ENCODE measurements at regions not wholly inside any gene's neighbourhood (a gene's known extent, or its start where the extent isn't known, plus 50 kb on each side); places are given as distances from the start of the nearest gene placed in this dataset.

- Histone ChIP-seq H3K27me3 (no peaks in the 10 kb centered on the region), H3K27ac (no peak overlapping the region), H3K4me3 (no peak overlapping the region), H3K9me3 (peaks cover 0 to 11% (median 0%) of the 10 kb centered on the region in 11 donors), H3K36me3 (no peaks in the 10 kb centered on the region), H3K4me1 (no peaks in the 10 kb centered on the region)
- ATAC-seq (no peak), DNase-seq (no peak)
- no peak for TF ChIP-seq CTCF (IDR thresholded peaks at IDR 0.05)
- 87 to 92% methylated on average over 3 of the region's 3 CpGs for WGBS, 2 donors
- intact Hi-C loops (cut with DNase I) = no loop called here
Observed at GRCh38 chr10:4588824-4589223, 237.2 kb upstream of the AKR1E2 start.

GRCh38 chr10:4587466-4587865, 238.5 kb upstream of the AKR1E2 start:
- H3K27me3 ChIP-seq = no peaks in the 10 kb centered on the region

DNA sequence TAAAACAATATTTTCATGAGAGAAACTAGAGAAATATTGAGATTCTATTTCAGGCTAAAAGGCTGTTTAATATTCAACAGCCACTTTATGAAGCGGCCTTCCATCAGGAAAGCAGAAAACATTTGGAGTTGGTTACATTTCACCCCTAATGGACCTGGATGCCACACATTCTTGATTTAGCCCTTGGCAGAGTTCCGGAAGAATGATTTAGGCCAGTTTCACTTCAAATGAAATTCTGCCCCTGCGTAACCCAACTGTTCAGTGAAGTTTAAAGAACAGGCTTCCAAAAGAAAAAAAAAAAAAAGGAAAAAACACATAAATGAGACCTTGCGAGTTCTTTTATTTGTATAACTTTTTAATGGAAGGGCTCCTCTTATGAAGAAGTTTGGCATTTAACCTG, 239.2 kb upstream of the AKR1E2 start:
- TF ChIP-seq CTCF (IDR thresholded peaks at IDR 0.05) = no peak
- no peak for DNase-seq
- H3K27me3 ChIP-seq = no peaks in the 10 kb centered on the region
- 87 to 90% methylated on average over 4 of the region's 4 CpGs for WGBS, 2 donors
- H3K36me3 ChIP-seq = no peaks in the 10 kb centered on the region
- intact Hi-C loops (cut with DNase I) = no loop called here
- peaks cover 0 to 10% (median 0%) of the 10 kb centered on the region in 11 donors for H3K9me3 ChIP-seq
- ATAC-seq = no peak
- H3K4me1 ChIP-seq = no peaks in the 10 kb centered on the region
- H3K4me3 ChIP-seq = no peak overlapping the region
- H3K27ac ChIP-seq = no peak overlapping the region

More at GRCh38 chr10:4587466-4587865, 238.5 kb upstream of the AKR1E2 start:
- DNase-seq (no peak), ATAC-seq (no peak)
- Histone ChIP-seq H3K9me3 (peaks cover 0 to 11% (median 0%) of the 10 kb centered on the region in 11 donors), H3K27ac (no peak overlapping the region), H3K4me3 (no peak overlapping the region), H3K36me3 (no peaks in the 10 kb centered on the region), H3K4me1 (no peaks in the 10 kb centered on the region)
- intact Hi-C loops (cut with DNase I) = no loop called here
- TF ChIP-seq CTCF (IDR thresholded peaks at IDR 0.05) = no peak
- WGBS, 2 donors = 92 to 93% methylated on average over 1 of the region's 1 CpG

DNA sequence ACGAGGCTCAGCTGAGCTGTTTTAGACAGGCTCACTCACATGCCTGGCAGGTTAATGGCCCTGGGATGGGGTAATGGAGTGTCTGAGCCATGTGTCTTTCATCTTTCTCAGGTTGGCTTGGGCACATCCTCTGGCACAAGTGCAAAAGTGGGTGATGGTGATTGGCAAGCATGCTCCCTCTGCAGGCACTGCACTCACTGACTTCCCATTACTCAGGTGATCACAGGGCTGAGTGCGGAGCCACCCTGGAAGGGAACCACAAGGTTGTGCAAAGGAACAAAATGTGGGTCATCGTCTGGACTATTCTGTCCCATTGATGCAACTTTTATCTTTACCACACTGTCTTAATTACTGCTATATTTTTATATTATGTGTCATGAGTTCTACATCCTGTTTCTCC, 244.1 kb upstream of the AKR1E2 start:
- intact Hi-C loops (cut with DNase I) = loop anchor here in 1 of 10 donors (2.0 kb wide), 1 partner anchor 59 kb away; no protein-coding TSS in a partner anchor
- 85 to 92% methylated on average over 3 of the region's 3 CpGs for WGBS, 2 donors
- Histone ChIP-seq H3K27ac (no peak overlapping the region), H3K4me1 (no peaks in the 10 kb centered on the region), H3K36me3 (no peaks in the 10 kb centered on the region), H3K9me3 (no peaks in the 10 kb centered on the region), H3K27me3 (no peaks in the 10 kb centered on the region), H3K4me3 (no peak overlapping the region)
- no peak for DNase-seq
- no peak for ATAC-seq
- TF ChIP-seq CTCF (IDR thresholded peaks at IDR 0.05) = no peak
